GM21528 (cell line): ENCODE measurements at regions not wholly inside any gene's neighbourhood (a gene's known extent, or its start where the extent isn't known, plus 50 kb on each side); places are given as distances from the start of the nearest gene placed in this dataset.
"Not testable (repeated sequence)": the region's sequence is repeated elsewhere in the genome, so short reads cannot be mapped to it uniquely, and the experiment has no call there.

Source experiments
- ATAC-seq: cut with Tn5 transposase; IDR thresholded peaks from one replicate; pipeline ENCODE4 v1.9.1; 2021; ENCODE audit warnings: mild to moderate bottlenecking, moderate library complexity; ENCODE audit not compliant: unreplicated experiment, low FRiP score

DNA sequence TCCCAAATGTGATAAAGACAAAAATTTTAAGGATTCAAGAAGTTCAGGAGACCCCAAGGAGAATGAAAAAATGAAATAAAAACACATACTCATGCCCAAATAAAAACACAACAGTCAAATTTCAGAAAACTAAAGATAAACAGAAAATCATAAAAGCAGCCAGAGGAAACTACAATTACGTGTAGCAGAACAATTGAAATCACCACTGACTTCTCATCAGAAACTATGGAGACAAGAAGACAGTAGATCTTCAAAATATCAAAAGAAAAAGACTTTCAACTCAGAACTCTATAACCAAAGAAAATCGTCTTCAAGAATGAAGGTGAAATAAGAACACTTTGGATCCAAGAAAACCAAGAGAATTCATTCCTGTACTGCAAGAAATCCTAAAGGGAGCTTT, 54.9 kb downstream of the DIO3 start:
- ATAC-seq = no peak

DNA sequence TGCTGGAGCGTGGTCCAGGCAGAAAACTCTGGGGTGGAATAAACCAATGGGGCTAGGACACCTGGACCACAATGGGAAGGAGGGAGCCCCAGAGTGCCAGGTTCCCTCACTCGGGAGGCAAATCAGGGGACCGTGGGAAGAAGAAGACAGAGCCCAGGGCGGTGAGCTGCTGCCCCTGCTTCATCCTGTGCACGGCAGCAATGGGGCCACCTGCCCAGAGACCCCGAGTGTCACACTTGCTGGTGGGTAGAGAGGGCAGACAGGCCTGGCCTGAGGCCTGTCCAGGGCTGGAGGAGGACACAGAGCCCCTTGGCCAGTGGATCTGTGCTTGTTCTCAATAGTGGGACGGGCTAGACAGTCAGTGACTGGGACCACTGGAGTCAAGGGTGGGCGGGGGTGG, 58.2 kb downstream of the DIO3 start:
- ATAC-seq = no peak

DNA sequence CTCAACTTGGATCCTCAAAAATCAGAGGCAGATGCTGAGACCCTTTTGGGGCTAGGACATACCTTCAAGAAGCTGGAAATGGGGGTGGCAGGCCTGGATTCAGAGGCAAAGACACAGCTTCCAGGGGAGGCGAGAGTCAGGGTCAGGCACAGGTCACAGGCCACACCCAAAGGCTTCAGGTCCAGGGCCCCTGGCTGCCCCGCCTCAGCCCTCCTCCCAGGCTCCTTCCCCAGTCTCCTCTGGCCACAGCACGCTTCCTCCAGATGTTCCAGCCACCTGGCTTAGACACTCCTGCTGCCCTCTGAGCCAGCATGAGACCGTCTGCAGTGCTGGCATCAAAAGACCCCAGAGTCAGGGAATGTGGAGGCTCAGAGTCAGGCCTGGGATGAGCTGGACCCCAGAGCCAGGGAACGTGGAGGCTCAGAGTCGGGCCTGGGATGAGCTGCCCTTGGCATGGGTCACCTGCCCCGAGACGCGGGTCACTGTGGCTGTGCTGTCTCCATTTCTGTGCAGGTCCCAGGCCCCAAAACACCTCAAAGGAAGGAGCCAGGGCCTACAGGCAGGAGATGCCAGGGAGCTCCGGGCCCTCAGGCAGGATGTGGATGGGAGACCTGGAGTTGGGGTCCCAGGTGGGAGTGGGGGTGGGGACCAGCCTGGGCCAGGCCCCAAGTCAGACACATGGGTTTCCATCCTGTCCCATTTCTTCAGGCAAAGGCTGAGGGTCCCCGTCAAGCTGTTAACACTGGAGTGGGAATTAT, 58.9 kb downstream of the DIO3 start:
- ATAC-seq = no peak

DNA sequence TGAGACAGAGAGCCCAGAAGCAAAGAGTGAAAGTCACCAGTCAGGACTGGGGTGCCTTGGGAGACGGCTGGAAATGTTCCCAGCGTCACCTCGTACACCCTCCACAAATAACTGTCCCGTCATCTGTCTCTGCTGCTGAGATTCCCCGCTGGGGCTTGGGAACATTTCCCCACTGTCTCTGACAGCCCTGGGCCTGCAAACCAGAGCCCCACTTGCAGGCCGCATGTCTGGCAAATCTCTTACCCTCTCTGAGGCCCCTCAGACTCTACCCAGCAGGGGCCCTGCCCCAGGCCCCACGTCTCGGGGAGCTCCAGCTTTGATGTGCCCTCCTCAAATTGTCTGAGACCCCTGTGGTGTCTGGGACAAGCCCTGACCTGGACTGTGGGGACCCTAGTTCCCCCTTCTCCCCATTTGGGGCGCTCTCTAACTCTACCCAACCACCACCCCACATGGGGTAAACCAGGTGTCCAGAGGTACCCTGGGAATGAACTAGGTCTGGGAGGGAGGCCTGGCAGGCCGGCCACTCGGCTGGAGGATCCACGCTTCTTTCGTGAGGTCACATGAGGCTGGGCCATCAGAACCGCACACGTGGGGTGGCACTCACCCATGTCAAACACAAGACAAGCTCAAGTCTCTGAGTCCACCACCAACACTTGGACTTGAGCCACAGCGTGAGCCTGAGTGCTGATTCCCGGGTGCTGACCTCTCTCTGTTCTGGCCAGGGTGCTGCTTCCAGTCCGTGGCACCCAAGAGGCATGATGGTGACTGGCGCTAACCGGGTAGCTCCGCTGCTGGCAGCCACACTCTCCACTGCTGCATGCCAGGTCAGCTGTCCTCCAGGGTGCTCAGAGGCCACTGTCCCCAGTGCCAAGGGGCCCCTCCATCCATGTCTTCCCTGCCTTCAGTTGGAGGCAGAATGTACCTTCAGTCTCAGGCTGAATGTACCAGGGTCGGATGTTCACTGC, 59.8 kb downstream of the DIO3 start:
- no peak for ATAC-seq

DNA sequence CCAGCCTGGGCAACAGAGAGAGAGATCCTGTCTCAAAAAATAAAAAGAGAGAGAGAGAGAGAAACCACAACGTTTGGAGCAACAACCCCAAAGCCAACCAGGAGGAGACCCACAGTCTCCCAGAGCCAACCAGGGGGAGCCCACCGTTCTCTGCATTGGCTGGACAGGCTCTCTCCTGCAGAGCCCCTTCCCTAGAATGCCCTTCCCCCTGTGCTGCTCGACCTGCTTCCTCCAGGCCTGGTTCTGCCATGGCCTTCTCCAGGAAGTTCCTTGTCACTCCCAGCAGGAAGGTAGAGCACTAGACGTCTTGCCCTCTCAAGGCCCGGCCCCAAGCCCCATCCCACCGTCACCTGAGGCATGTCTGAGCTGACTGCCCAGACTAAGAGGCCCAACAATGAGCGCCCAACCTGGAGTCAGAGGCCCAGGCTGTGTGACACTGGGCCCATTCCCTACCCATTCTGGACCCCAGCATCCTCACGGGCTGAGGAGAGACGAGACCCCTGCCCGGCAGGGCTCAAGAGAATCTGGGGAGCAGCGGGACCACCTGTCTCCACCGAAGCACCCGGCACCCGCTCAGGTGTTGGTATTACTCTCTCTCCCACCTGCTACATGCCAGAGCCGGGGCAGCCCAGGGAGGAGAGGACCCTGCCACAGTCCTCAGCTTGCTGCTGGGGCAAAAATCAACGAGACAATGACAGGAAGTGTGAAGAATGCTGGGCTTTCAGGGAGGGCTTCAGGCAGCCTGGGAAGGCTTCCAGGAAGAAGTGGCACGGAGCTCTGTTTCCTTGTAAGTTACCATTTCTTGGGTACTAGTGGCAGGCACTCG, 61.2 kb downstream of the DIO3 start:
- no peak for ATAC-seq

DNA sequence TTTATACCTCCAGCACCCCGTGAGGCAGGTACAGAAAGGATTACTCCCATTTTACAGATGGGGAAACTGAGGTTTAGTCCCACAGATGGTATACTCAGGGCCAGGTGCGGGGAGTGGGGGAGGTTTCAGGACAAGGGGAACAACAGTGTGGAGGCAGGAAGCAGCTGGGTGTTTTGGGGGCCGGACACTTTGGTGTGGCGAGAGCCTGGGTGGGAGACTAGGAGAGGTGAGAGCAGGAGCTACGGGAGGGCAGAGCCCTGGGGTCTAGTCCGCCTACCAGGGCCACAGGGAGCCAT, 61.7 kb downstream of the DIO3 start:
- no peak for ATAC-seq

DNA sequence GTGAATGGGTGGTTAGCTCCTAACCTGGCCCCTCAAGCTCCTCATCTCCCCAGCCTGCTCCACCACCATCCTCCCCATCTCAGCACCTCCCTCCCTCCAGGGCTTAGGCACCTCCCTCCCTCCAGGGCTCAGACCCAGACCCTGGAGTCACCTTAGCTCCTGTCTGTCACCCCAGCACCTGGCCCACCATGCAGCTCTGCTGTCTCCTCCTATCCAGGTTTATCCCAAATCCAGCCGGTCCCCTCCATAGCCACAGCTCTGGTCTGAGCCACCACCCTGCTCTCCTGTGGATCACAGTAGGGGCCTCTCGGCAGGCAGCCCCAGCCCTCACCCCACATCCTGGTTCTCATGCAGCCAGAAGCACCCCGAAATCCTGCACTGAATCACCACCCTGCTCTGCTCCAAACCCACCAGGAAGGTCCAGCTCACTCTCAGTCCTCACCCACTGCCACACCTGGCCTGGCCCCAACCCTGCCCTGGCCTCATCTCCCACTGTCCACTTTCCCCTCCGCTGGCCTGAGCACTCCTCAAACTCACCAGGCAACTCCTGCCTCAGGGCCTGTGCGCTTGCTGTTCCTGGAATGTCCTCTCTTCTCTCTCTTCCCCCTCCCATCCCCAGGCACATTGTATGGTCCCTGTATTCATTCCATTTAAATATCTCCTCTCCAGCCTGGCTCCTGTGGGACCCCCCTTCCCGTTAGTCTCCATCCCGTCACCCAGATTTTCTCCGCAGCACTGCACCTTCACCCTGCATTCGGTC, 62.6 kb downstream of the DIO3 start:
- no peak for ATAC-seq

DNA sequence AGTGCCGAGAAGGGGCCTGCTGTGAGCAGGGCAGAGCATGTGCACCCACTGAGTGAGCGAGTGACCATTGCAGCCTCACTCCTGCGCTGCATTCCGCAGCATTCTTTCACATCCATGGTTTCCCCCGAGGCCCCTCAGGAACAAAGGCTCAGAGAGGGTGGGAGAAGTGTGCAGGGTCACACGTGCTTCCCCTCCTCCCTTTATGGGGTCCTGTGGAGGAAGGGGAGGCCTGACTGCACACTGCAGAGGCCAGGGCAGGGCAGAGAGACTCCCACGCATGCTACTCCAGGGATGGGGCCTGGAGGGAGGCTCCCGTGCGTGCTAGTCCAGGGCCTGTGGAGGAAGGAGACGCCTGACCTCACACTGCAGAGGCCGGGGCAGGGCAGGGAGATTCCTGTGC, 63.2 kb downstream of the DIO3 start:
- ATAC-seq = no peak

DNA sequence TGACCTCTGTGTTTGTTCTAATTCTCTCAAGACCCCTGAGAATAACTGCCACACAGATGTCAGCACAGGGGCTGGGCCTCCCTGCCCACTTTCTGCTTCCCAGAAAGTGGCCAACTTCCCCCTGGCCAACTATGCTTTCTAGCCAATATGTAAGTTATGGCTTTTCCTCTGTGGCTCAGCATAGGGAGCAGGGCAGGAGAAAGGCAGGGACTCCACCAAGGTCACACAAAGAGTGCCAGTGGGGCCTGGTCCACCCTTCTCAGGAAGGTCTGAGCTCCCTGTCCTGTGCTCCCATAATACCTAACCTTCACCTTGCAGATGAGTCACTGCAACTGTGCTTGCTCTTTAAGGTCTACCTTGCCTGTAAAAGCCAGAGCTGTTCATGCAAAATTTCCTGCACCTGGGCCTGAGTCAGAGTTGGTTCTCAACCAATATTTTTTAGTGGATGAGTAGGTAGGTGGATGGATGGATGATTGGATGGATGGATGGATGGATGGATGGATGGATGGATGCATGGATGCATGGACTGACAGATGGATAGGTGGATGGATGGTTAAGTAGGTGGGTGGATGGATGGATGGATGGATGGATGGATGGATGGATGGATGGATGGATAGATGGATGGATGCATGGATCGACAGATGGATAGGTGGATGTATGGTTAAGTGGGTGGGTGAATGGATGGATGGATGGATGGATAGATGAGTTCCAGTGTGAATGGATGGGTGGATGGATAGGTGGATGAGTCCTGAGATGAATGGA, 64.2 kb downstream of the DIO3 start:
- ATAC-seq = no peak

DNA sequence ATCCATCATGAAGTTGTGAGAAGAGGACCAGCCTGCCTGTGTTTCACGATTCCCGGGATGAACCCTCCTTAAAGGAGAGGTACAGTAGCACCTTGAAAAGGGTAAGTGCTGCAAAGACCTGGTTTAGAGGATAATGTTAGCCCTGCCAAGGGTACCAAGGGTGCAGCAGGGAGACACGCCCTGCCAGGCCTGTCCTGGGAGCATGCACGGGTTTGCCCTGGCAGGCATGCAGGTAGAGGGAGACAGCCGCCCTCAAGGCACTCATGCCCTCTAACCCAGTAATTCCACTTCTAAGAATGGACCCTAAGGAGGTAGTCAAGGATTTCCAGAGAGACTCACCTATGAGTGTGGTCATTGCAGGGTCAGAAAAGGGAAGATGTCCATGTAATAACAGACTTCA, 65.0 kb downstream of the DIO3 start:
- no peak for ATAC-seq

DNA sequence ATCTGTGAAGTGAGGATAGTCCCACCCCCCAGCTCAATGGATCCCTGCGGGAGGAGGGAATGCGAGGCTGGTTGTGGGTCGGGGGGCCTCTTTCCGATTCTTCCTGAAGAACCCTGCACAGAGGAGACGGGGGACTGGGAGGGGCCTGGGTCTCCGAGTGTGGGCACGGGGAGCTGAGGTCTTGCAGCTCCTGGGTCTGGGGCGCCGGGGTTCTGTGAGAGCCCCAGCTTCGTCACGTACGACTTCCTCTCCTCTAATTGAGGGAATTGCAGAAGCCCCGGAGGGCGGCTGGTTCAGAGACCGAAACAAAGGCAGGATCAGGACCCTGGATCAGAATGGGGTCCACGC, 66.6 kb downstream of the DIO3 start:
- ATAC-seq = no peak

DNA sequence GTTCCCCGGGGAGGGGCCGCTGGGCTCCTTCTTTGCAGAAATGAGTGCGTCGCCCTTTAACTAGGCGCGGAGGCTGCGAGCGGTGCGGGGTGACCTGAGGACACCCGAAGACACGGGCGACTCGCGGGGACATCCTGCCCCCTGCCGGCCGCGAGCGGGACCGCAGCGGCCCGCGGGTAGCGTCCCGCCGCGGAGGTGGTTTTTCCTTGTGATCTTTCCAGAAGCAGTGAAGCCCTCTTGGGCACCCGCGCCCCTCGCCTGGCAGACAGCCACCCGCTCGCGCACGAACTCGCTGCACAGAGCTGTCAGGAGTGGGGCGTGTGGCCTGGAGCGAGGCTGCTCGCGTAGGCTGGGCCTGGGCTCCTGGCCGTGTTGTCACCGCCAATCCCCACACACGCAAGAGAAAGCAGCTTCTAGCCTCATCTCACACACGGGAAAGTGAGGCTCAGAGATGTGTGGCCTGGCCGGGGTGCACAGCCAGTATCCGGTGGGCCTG, 67.2 kb downstream of the DIO3 start:
- peak; percentile 54 for ATAC-seq

DNA sequence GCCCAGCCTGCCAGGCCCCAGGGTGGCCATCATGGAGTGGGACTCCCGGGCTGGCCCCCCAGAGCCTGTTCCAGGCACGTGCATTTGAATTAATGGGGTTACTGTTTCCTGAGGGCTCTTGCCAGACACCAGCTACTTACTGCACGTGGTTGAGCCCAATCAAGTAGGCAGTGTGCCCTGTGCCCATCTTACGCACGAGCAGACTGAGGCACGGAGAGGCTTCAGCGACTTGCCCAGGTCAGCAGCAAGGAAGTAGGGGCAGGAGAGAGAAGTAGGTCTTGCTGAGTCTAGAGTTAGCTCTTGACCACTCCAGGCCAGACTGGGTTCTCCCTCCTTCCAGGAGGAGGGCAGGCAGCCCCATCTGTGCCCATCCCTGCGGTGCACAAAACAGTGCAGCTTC, 67.7 kb downstream of the DIO3 start:
- ATAC-seq = no peak

DNA sequence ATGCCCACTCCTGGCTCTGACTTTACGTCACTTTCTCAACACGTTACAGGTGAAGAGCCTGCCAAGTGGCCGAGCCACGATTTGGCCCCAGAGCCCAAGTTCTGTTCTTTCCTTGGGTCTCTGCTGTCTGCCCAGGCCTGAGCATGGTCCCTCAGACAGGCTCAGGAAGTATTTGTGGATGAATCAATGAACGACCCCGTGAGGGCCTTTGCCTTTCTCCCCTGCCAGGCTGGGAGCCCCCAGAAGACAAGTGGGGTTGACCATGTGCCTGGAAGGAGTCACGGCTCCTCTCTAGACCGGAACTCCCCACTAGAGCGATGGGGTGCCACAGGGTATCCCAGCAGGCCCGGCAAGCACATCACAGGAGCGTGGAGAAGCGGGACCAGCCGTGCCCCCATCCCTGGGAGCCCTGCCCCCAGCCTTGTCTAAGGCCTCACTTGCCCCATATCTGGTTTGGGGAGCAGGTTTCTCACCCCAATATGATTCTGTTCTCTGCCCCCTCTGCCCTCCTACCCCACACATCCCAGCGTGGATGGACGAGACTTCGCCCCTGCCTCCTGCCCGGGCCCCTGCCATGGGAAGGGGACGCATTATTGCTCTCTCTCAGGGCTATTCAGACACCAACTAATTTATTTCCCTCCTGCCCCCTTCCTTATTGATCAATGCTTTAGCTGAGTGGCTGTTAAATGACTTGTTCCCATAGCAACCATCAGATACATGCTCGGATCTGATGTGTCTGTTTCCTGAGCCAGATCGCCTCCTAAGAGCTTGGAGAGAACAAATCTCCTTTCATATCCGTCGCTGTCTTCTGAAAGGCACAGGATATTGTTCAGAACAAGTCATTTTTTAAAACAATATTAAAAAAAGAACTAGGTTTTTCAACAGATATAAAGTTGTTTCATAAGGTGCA, 69.0 kb downstream of the DIO3 start:
- ATAC-seq = no peak

DNA sequence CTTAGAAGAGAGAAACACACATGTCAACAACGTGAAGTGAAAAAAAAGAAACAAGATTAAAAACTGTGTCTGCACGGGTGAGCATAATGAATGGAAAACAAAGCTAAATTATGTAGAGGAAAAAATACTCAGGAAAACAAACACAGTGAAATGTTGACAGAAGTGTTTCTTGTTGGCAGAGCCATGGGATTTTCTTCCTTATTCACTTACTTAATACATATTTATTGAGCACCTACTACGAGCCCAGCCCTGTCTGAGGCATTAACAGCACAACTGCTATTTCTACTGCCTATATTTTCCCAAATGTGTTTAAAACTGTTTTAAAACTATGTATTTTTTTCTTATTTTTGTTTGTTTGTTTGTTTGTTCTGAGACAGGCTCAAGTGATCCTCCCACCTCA, 69.9 kb downstream of the DIO3 start:
- no peak for ATAC-seq

DNA sequence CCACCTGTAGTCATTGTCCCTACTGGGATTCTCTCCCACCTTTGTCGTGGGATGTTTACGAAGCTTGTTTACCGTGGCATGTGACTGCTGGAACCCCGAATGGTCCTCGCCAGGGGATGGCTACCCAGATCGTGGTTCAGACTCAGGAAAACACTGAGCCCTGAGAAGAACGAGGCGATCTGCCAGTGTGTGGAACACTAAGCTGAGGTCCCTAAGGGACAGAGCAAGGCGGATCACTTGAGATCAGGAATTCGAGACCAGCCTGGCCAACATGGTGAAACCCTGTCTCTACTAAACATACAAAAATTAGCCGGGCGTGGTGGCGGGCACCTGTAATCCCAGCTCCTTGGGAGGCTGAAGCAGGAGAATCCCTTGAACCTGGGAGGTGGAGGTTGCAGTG, 70.7 kb downstream of the DIO3 start:
- ATAC-seq = not testable (repeated sequence)

DNA sequence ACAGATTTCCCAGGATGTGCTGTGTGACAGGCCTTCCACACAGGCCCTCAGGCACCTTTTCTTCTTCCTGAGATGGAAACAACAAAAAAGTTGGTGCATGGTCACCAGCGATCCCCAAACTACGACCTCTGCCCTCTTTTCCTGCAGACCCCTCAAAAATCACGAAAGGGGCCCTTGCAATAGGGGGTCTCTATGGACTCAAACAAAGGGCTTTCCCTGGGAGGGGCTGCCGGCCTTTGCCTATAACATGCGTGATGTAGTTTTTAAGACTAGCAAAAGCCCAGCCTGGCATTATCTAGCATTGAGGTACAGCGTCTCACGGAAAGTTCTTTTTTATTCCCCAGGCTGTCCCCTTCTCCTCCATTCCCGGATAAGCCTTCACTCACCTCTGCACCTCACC, 71.2 kb downstream of the DIO3 start:
- ATAC-seq = no peak

DNA sequence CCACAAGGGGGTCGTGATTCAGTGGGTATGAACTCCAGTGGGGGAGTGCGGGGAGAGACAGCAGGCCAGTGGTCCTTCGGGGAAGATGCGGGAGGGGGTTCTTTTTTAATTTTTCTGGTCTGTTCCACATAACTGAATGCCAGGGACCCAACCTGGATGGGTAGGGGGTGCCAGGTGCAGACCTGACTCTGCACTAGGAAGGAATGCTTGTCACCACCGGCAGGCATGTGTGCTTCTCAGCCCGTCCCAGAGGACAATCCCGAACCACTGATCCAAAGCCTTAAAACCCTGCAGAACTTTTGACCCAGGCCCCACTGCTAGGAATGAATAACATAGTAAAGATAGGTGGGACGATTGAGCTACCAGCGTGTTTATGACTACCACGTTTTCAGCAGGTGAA, 72.0 kb downstream of the DIO3 start:
- no peak for ATAC-seq
